ENCODE measurements at regions not wholly inside any gene's neighbourhood (a gene's known extent, or its start where the extent isn't known, plus 50 kb on each side); places are given as distances from the start of the nearest gene placed in this dataset.
"Not testable (repeated sequence)": the region's sequence is repeated elsewhere in the genome, so short reads cannot be mapped to it uniquely, and the experiment has no call there.

GRCh38 chr9:135192686-135193085, 105.2 kb downstream of the OLFM1 start:
- no peak for DNase-seq (ENCODE audit: low read depth in 4 of 4, low spot score in 3 of 4)

- not testable (repeated sequence) for DNase-seq (ENCODE audit: low read depth in 4 of 4, low spot score in 3 of 4)
These were observed 108.5 kb downstream of the OLFM1 start for GRCh38 chr9:135195975-135196374.

- no peak for DNase-seq (ENCODE audit: low read depth in 4 of 4, low spot score in 3 of 4)
These were observed 109.0 kb downstream of the OLFM1 start for GRCh38 chr9:135196474-135196873.

GRCh38 chr9:135198144-135198543, 110.7 kb downstream of the OLFM1 start:
- DNase-seq (ENCODE audit: low read depth in 4 of 4, low spot score in 3 of 4) = no peak

GRCh38 chr9:135198586-135199285, 111.3 kb downstream of the OLFM1 start:
- no peak for DNase-seq (ENCODE audit: low read depth in 4 of 4, low spot score in 3 of 4)

GRCh38 chr9:135199489-135199888, 112.0 kb downstream of the OLFM1 start:
- DNase-seq (ENCODE audit: low read depth in 4 of 4, low spot score in 3 of 4) = no peak

GRCh38 chr9:135201711-135202110, 114.2 kb downstream of the OLFM1 start:
- DNase-seq (ENCODE audit: low read depth in 4 of 4, low spot score in 3 of 4) = no peak

GRCh38 chr9:135204177-135204576, 116.7 kb downstream of the OLFM1 start:
- DNase-seq (ENCODE audit: low read depth in 4 of 4, low spot score in 3 of 4) = no peak

- no peak for DNase-seq (ENCODE audit: low read depth in 4 of 4, low spot score in 3 of 4)
These were observed 121.7 kb downstream of the OLFM1 start for GRCh38 chr9:135209136-135209535.

GRCh38 chr9:135209852-135210251, 122.4 kb downstream of the OLFM1 start:
- DNase-seq (ENCODE audit: low read depth in 4 of 4, low spot score in 3 of 4) = no peak

GRCh38 chr9:135210676-135211523, 123.4 kb downstream of the OLFM1 start:
- no peak for DNase-seq (ENCODE audit: low read depth in 4 of 4, low spot score in 3 of 4)

GRCh38 chr9:135211524-135211890, 124.0 kb downstream of the OLFM1 start:
- DNase-seq (ENCODE audit: low read depth in 4 of 4, low spot score in 3 of 4) = no peak

GRCh38 chr9:135212961-135213360, 125.5 kb downstream of the OLFM1 start:
- no peak for DNase-seq (ENCODE audit: low read depth in 4 of 4, low spot score in 3 of 4)

GRCh38 chr9:135213566-135213965, 126.1 kb downstream of the OLFM1 start:
- DNase-seq (ENCODE audit: low read depth in 4 of 4, low spot score in 3 of 4) = no peak

GRCh38 chr9:135214054-135214640, 126.7 kb downstream of the OLFM1 start:
- no peak for DNase-seq (ENCODE audit: low read depth in 4 of 4, low spot score in 3 of 4)

GRCh38 chr9:135214706-135215105, 127.2 kb downstream of the OLFM1 start:
- DNase-seq (ENCODE audit: low read depth in 4 of 4, low spot score in 3 of 4) = no peak

GRCh38 chr9:135215571-135216161, 128.2 kb downstream of the OLFM1 start:
- peak in 2 of 4 donors; percentile 34 to 60 for DNase-seq (ENCODE audit: low read depth in 4 of 4, low spot score in 3 of 4)

GRCh38 chr9:135216236-135216635, 128.8 kb downstream of the OLFM1 start:
- no peak for DNase-seq (ENCODE audit: low read depth in 4 of 4, low spot score in 3 of 4)

- peak in 1 of 4 donors; percentile 5 for DNase-seq (ENCODE audit: low read depth in 4 of 4, low spot score in 3 of 4)
These were observed 129.4 kb downstream of the OLFM1 start for GRCh38 chr9:135216791-135217441.

- no peak for DNase-seq (ENCODE audit: low read depth in 4 of 4, low spot score in 3 of 4)
These were observed 130.4 kb downstream of the OLFM1 start for GRCh38 chr9:135217836-135218235.
